H54 (cell line): ENCODE measurements at regions not wholly inside any gene's neighbourhood (a gene's known extent, or its start where the extent isn't known, plus 50 kb on each side); places are given as distances from the start of the nearest gene placed in this dataset.
A peak's percentile ranks its signal among the peaks of the same experiment; 100 is the strongest.

ENCODE experiments used
- DNase-seq: peaks from one replicate; pipeline ENCODE4 v3.0.0; 2011; ENCODE audit warnings: low spot score, mixed read lengths; ENCODE audit not compliant: insufficient read length
- FAIRE-seq: peaks from 3 replicates; lab custom pipeline; 2011; peaks lifted over from hg19 to GRCh38; lab: Jason Lieb, UNC
- POLR2A ChIP-seq: IDR thresholded peaks from 2 replicates; pipeline ENCODE4 v1.6.1; 2011; ENCODE audit warnings: low read depth, mild to moderate bottlenecking, low read length

- FAIRE-seq (no peak), DNase-seq (no peak)
- TF ChIP-seq POLR2A, result no peak
Observed at GRCh38 chr12:75935539-75936242, 95.9 kb downstream of the PHLDA1 start.

GRCh38 chr12:75933101-75933500, 98.5 kb downstream of the PHLDA1 start:
- FAIRE-seq (peak; percentile 75), DNase-seq (no peak)

GRCh38 chr12:75932241-75932640, 99.3 kb downstream of the PHLDA1 start:
- TF ChIP-seq POLR2A, result no peak
- FAIRE-seq, result no peak
- no peak for DNase-seq

More at GRCh38 chr12:75933101-75933500, 98.5 kb downstream of the PHLDA1 start:
- no peak for TF ChIP-seq POLR2A

DNA sequence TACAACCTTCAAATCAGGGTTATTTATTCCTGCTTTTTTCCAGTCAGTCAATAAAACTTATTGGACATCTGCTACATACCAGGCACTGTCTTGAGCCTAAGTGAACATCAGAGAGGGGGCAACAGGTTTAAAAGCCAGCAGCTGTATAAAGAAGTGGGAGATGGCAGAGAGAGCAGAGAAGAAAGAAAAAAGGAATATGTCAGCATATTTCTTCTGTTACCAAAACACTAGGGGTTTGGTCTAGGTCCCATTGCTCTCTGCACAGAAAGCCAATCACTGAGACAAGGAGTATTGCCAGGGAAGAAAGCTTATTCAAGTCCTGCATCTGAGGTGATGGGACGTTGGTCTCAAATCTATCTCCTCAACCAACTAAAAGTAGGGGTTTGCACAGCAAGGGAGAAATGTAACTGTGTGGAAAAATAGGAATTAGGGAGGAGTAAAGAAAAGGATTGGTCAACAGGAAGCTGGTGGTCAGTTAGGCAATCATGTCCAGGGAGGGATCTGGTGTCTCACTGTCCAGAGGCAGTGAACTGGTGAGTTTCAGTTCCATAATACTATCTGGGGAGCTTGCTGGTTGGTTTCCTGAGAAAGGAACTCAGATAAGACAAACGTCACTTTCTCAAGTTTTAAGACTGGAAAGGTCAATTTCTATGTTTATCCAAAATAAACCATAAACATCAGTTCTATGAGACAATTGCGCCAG, 107.5 kb downstream of the PHLDA1 start:
- no peak for FAIRE-seq
- TF ChIP-seq POLR2A, result no peak
- no peak for DNase-seq

GRCh38 chr12:75922944-75923642, 108.5 kb downstream of the PHLDA1 start:
- no peak for DNase-seq
- FAIRE-seq, result no peak
- TF ChIP-seq POLR2A, result no peak

- FAIRE-seq (no peak), DNase-seq (no peak)
- no peak for TF ChIP-seq POLR2A
Observed at GRCh38 chr12:75921622-75922289, 109.8 kb downstream of the PHLDA1 start.

DNA sequence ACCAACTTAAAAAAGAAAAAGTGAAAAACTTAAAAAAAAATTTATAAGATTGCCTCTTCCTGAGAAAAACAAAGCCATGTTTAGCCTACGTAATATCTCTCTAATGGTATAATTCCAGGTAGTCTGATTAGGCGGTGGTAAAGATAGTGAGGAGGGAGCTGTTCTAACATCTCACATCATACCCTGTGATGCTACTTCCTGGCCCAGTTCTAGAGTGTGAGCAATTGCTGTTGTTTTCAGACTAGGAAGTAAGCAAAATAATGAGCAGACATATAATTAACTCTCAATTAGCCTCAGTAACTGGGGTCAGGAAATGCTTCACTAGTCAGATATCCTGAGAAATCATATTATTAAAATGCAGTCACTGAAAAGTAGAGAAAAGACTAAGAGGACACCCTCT, 113.9 kb downstream of the PHLDA1 start:
- no peak for TF ChIP-seq POLR2A
- no peak for FAIRE-seq
- DNase-seq, result no peak

- FAIRE-seq, result no peak
- no peak for TF ChIP-seq POLR2A
- DNase-seq, result no peak
Observed at GRCh38 chr12:75917083-75917482, 114.5 kb downstream of the PHLDA1 start.

GRCh38 chr12:75913502-75914351, 117.8 kb downstream of the PHLDA1 start:
- TF ChIP-seq POLR2A, result no peak
- peak; percentile 38 for FAIRE-seq
- DNase-seq, result no peak

- no peak for DNase-seq
- FAIRE-seq, result no peak
- no peak for TF ChIP-seq POLR2A
Observed at GRCh38 chr12:75909714-75910656, 121.6 kb downstream of the PHLDA1 start.

GRCh38 chr12:75908961-75909605, 122.5 kb downstream of the PHLDA1 start:
- DNase-seq (no peak), FAIRE-seq (no peak)
- TF ChIP-seq POLR2A, result no peak
